HEK293T (cell line): ENCODE measurements at regions not wholly inside any gene's neighbourhood (a gene's known extent, or its start where the extent isn't known, plus 50 kb on each side); places are given as distances from the start of the nearest gene placed in this dataset.
A peak's percentile ranks its signal among the peaks of the same experiment; 100 is the strongest.

Experiments used
- CTCF ChIA-PET: fragments of 350-600 bp; formaldehyde crosslinking; extraction: SDS; loops from one replicate; lab custom pipeline; 2021; ENCODE audit warnings: antibody characterized with exemption, inconsistent platforms; lab: Yijun Ruan, JAX
- POLR2A ChIA-PET: fragments of 350-600 bp; formaldehyde crosslinking; extraction: SDS; loops from one replicate; lab custom pipeline; 2020; ENCODE audit warnings: antibody characterized with exemption, inconsistent platforms; lab: Yijun Ruan, JAX
- DNase-seq: peaks from one replicate; pipeline ENCODE4 v3.0.0; 2012; ENCODE audit warnings: mixed read lengths; ENCODE audit errors: extremely low spot score
- ARNT ChIP-seq: fragments of 450-650 bp; IDR thresholded peaks from 2 replicates; pipeline ENCODE4 v1.6.1; 2017; ENCODE audit warnings: mild to moderate bottlenecking
- BHLHE40 ChIP-seq: fragments of 450-650 bp; IDR thresholded peaks from 2 replicates; pipeline ENCODE4 v1.6.1; 2016; ENCODE audit warnings: mild to moderate bottlenecking, moderate library complexity, borderline replicate concordance
- CTBP1 ChIP-seq: fragments of 450-650 bp; IDR thresholded peaks from 2 replicates; pipeline ENCODE4 v1.6.1; 2016; ENCODE audit warnings: borderline replicate concordance
- ELF4 ChIP-seq: fragments of 450-650 bp; IDR thresholded peaks from 2 replicates; pipeline ENCODE4 v1.6.1; 2017; ENCODE audit warnings: antibody characterized with exemption
- FOXA1 ChIP-seq: fragments of 450-650 bp; IDR thresholded peaks from 2 replicates; pipeline ENCODE4 v1.6.1; 2016; ENCODE audit warnings: mild to moderate bottlenecking
- FOXK2 ChIP-seq: fragments of 450-650 bp; IDR thresholded peaks from 2 replicates; pipeline ENCODE4 v1.6.1; 2016; ENCODE audit warnings: mild to moderate bottlenecking
- FOXM1 ChIP-seq: fragments of 450-650 bp; IDR thresholded peaks from 2 replicates; pipeline ENCODE4 v1.6.1; 2017; ENCODE audit warnings: mild to moderate bottlenecking, borderline replicate concordance
- HDGF ChIP-seq: fragments of 450-650 bp; IDR thresholded peaks from 2 replicates; pipeline ENCODE4 v1.6.1; 2017; ENCODE audit warnings: antibody characterized with exemption, borderline replicate concordance
- L3MBTL2 ChIP-seq: fragments of 450-650 bp; conservative IDR thresholded peaks from 2 replicates; pipeline ENCODE4 v1.6.1; 2016; ENCODE audit warnings: mild to moderate bottlenecking
- LEF1 ChIP-seq: fragments of 450-650 bp; IDR thresholded peaks from 2 replicates; pipeline ENCODE4 v1.6.1; 2017; ENCODE audit warnings: mild to moderate bottlenecking, borderline replicate concordance
- NFRKB ChIP-seq: fragments of 450-650 bp; IDR thresholded peaks from 2 replicates; pipeline ENCODE4 v1.6.1; 2016; ENCODE audit warnings: mild to moderate bottlenecking, moderate library complexity
- PKNOX1 ChIP-seq: fragments of 450-650 bp; IDR thresholded peaks from 2 replicates; pipeline ENCODE4 v1.6.1; 2016
- SP1 ChIP-seq: fragments of 450-650 bp; IDR thresholded peaks from 2 replicates; pipeline ENCODE4 v1.6.1; 2017
- SUZ12 ChIP-seq: fragments of 450-650 bp; IDR thresholded peaks from 2 replicates; pipeline ENCODE4 v1.6.1; 2016; ENCODE audit warnings: mild to moderate bottlenecking
- TARDBP ChIP-seq: fragments of 450-650 bp; IDR thresholded peaks from 2 replicates; pipeline ENCODE4 v1.6.1; 2016
- ZNF384 ChIP-seq: fragments of 450-650 bp; IDR thresholded peaks from 2 replicates; pipeline ENCODE4 v1.6.1; 2016

- TF ChIP-seq SP1 (no peak), ZNF384 (0 out of 2 replicates have a peak, but pooled peaks have one; percentile 21)
- ChIA-PET POLR2A (no interaction called here), CTCF (no interaction called here)
- no peak for DNase-seq
Measured at GRCh38 chr14:89524412-89524811, 107.4 kb upstream of the FOXN3 start.

- CTCF ChIA-PET: interaction anchor here (0.6 to 0.7 kb wide), 2 partner anchors 200 to 1894 kb away, joined by 3 to 4 read pairs; no protein-coding TSS in a partner anchor
Measured at GRCh38 chr14:89521988-89522387, 105.0 kb upstream of the FOXN3 start.

GRCh38 chr14:89519040-89519439, 102.0 kb upstream of the FOXN3 start:
- no peak for DNase-seq
- CTCF ChIA-PET: no interaction called here
- TF ChIP-seq TARDBP (no peak), SUZ12 (no peak), FOXK2 (no peak), LEF1 (no peak), NFRKB (no peak), ARNT (no peak), L3MBTL2 (no peak), CTBP1 (no peak), BHLHE40 (no peak), FOXA1 (no peak)

More at GRCh38 chr14:89521988-89522387, 105.0 kb upstream of the FOXN3 start:
- TF ChIP-seq SP1 (no peak), NFRKB (no peak), FOXM1 (no peak), FOXA1 (no peak), FOXK2 (no peak), ELF4 (no peak), BHLHE40 (no peak), TARDBP (no peak), CTBP1 (no peak)
- POLR2A ChIA-PET: no interaction called here
- no peak for DNase-seq

GRCh38 chr14:89516173-89516572, 99.1 kb upstream of the FOXN3 start:
- ChIA-PET POLR2A (no interaction called here), CTCF (no interaction called here)
- TF ChIP-seq BHLHE40 (no peak), SUZ12 (no peak), ARNT (no peak)
- no peak for DNase-seq

More at GRCh38 chr14:89519040-89519439, 102.0 kb upstream of the FOXN3 start:
- POLR2A ChIA-PET: no interaction called here

- ChIA-PET POLR2A (no interaction called here), CTCF (no interaction called here)
Measured at GRCh38 chr14:89514601-89515000, 97.6 kb upstream of the FOXN3 start.

GRCh38 chr14:89509891-89510290, 92.9 kb upstream of the FOXN3 start:
- no peak for DNase-seq
- POLR2A ChIA-PET: no interaction called here

More at GRCh38 chr14:89514601-89515000, 97.6 kb upstream of the FOXN3 start:
- DNase-seq: no peak
- TF ChIP-seq NFRKB (no peak), BHLHE40 (no peak), ARNT (no peak), PKNOX1 (no peak), CTBP1 (no peak), TARDBP (no peak), ELF4 (no peak), FOXK2 (no peak), LEF1 (no peak), SP1 (no peak), ZNF384 (no peak)

GRCh38 chr14:89508863-89509262, 91.8 kb upstream of the FOXN3 start:
- TF ChIP-seq LEF1 (no peak), FOXK2 (no peak), BHLHE40 (no peak), SP1 (no peak), FOXM1 (no peak), ELF4 (no peak), CTBP1 (no peak), HDGF (no peak), NFRKB (no peak), TARDBP (no peak), FOXA1 (no peak), ARNT (no peak), ZNF384 (no peak), L3MBTL2 (no peak), SUZ12 (no peak)
- DNase-seq: no peak
- CTCF ChIA-PET: no interaction called here
- POLR2A ChIA-PET: no interaction called here

More at GRCh38 chr14:89509891-89510290, 92.9 kb upstream of the FOXN3 start:
- TF ChIP-seq SUZ12: no peak
- TF ChIP-seq FOXK2: no peak
- no peak for TF ChIP-seq CTBP1
- TF ChIP-seq PKNOX1: no peak
- no peak for TF ChIP-seq HDGF
- no peak for TF ChIP-seq FOXA1
- no peak for TF ChIP-seq ELF4
- TF ChIP-seq SP1: no peak
- TF ChIP-seq BHLHE40: no peak
- TF ChIP-seq ARNT: no peak
- TF ChIP-seq NFRKB: no peak
- TF ChIP-seq ZNF384: no peak
- TF ChIP-seq FOXM1: no peak
- TF ChIP-seq L3MBTL2: no peak
- TF ChIP-seq TARDBP: no peak
- TF ChIP-seq LEF1: no peak
- CTCF ChIA-PET: no interaction called here
